Inflammatory macrophage treated with lipopolysaccharide for 1 hour (primary cell): ENCODE measurements at regions not wholly inside any gene's neighbourhood (a gene's known extent, or its start where the extent isn't known, plus 50 kb on each side); places are given as distances from the start of the nearest gene placed in this dataset.

Experiments
- DNase-seq, 2 donors: peaks; one replicate each; pipeline ENCODE4 v3.0.0-alpha.2; 2020 to 2022

- DNase-seq: peak; percentile 74 to 96
Measured at GRCh38 chr15:99511866-99512661, 53.7 kb upstream of the MEF2A start.

- DNase-seq: no peak
Measured at GRCh38 chr15:99514306-99514705, 51.5 kb upstream of the MEF2A start.
